ENCODE measurements at regions not wholly inside any gene's neighbourhood (a gene's known extent, or its start where the extent isn't known, plus 50 kb on each side); places are given as distances from the start of the nearest gene placed in this dataset.
"Not testable (repeated sequence)": the region's sequence is repeated elsewhere in the genome, so short reads cannot be mapped to it uniquely, and the experiment has no call there.

DNA sequence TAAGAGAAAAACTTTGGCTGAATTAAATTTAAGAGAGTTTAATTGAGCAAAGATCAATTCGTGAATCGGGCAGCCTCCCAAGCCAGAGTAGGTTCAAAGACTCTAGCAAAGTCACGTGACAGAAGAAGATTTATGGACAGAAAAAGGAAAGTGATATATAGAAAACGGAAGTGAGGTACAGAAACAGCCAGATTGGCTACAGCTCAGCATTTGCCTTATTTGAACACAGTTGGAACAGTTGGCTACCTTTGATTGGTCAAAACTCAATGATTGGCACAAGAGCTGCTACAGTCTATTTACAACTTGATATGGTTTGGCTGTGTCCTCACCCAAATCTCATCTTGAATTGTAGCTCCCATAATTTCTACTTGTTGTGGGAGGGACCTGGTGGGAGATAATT is 102.6 kb downstream of the PLG start:
- Histone ChIP-seq H3K4me1 (ENCODE audit: control insufficient read depth, insufficient read depth, low read length) (no peaks in the 10 kb centered on the region), H3K9ac (ENCODE audit: low read length) (no peak overlapping the region), H3K9me3 (ENCODE audit: control insufficient read depth, low read length) (no peaks in the 10 kb centered on the region), H3K27me3 (ENCODE audit: control insufficient read depth, insufficient read depth, low read length) (no peaks in the 10 kb centered on the region), H3K36me3 (ENCODE audit: control insufficient read depth, insufficient read depth, low read length) (no peaks in the 10 kb centered on the region), H3K4me3 (ENCODE audit: low read length) (no peak overlapping the region)

GRCh38 chr6:160808263-160808662 is 106.2 kb downstream of the PLG start:
- Histone ChIP-seq H3K27me3 (ENCODE audit: control insufficient read depth, insufficient read depth, low read length) (no peaks in the 10 kb centered on the region), H3K4me3 (ENCODE audit: low read length) (no peak overlapping the region), H3K4me1 (ENCODE audit: control insufficient read depth, insufficient read depth, low read length) (no peaks in the 10 kb centered on the region), H3K36me3 (ENCODE audit: control insufficient read depth, insufficient read depth, low read length) (no peaks in the 10 kb centered on the region), H3K9me3 (ENCODE audit: control insufficient read depth, low read length) (no peaks in the 10 kb centered on the region), H3K9ac (ENCODE audit: low read length) (no peak overlapping the region)

GRCh38 chr6:160810238-160810637 is 108.2 kb downstream of the PLG start:
- no peaks in the 10 kb centered on the region for H3K9me3 ChIP-seq (ENCODE audit: control insufficient read depth, low read length)
- H3K36me3 ChIP-seq (ENCODE audit: control insufficient read depth, insufficient read depth, low read length) = no peaks in the 10 kb centered on the region
- H3K4me3 ChIP-seq (ENCODE audit: low read length) = no peak overlapping the region
- no peaks in the 10 kb centered on the region for H3K27me3 ChIP-seq (ENCODE audit: control insufficient read depth, insufficient read depth, low read length)
- no peak overlapping the region for H3K9ac ChIP-seq (ENCODE audit: low read length)
- no peaks in the 10 kb centered on the region for H3K4me1 ChIP-seq (ENCODE audit: control insufficient read depth, insufficient read depth, low read length)

DNA sequence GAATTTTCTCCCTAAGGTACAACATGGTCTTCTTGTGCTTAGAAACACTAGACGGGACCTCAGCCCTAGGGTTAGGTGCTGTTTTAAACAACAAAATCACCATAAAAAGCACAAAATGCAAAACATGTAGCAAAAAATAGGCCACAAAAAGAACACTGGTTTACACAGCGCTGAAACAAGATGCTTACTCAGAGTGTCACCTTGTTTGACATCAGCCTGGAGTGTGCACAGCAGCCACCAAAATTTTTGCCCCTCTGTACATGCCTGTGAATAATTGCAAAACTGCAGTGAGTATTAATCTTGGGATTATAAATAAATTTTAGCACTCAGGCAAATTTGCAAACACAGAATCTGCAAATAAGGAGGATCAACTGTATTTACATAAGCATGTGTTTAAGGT is 110.1 kb downstream of the PLG start:
- no peaks in the 10 kb centered on the region for H3K4me1 ChIP-seq (ENCODE audit: control insufficient read depth, insufficient read depth, low read length)
- H3K9me3 ChIP-seq (ENCODE audit: control insufficient read depth, low read length) = no peaks in the 10 kb centered on the region
- no peak overlapping the region for H3K9ac ChIP-seq (ENCODE audit: low read length)
- H3K4me3 ChIP-seq (ENCODE audit: low read length) = no peak overlapping the region
- H3K27me3 ChIP-seq (ENCODE audit: control insufficient read depth, insufficient read depth, low read length) = no peaks in the 10 kb centered on the region
- H3K36me3 ChIP-seq (ENCODE audit: control insufficient read depth, insufficient read depth, low read length) = no peaks in the 10 kb centered on the region

DNA sequence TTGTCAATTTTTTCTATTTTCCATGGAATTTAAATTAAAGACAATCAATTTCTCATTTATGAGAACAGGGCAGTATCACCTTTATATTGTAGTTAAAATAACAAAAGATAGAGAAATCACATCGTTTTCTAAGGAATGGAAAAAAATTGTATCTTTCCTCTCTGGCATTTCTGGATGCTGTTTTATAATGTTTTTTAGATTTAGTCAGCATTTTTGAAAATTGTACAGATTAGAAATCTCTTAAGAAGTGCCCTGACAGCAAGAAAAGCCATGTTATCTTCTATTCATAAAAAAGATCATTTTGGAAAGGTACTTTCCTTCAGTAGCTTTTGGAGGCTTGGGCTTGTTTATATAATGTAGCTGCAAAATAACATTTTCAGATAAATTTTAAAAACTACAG is 116.9 kb downstream of the PLG start:
- no peaks in the 10 kb centered on the region for H3K4me1 ChIP-seq (ENCODE audit: control insufficient read depth, insufficient read depth, low read length)
- no peaks in the 10 kb centered on the region for H3K9me3 ChIP-seq (ENCODE audit: control insufficient read depth, low read length)
- H3K36me3 ChIP-seq (ENCODE audit: control insufficient read depth, insufficient read depth, low read length) = no peaks in the 10 kb centered on the region
- H3K27me3 ChIP-seq (ENCODE audit: control insufficient read depth, insufficient read depth, low read length) = no peaks in the 10 kb centered on the region
- no peak overlapping the region for H3K9ac ChIP-seq (ENCODE audit: low read length)
- H3K4me3 ChIP-seq (ENCODE audit: low read length) = no peak overlapping the region

- not testable (repeated sequence) for H3K36me3 ChIP-seq (ENCODE audit: control insufficient read depth, insufficient read depth, low read length); H3K4me3 ChIP-seq (ENCODE audit: low read length); H3K4me1 ChIP-seq (ENCODE audit: control insufficient read depth, insufficient read depth, low read length); H3K9me3 ChIP-seq (ENCODE audit: control insufficient read depth, low read length); H3K9ac ChIP-seq (ENCODE audit: low read length); H3K27me3 ChIP-seq (ENCODE audit: control insufficient read depth, insufficient read depth, low read length)
These were observed 118.6 kb downstream of the PLG start for GRCh38 chr6:160820661-160821060.

DNA sequence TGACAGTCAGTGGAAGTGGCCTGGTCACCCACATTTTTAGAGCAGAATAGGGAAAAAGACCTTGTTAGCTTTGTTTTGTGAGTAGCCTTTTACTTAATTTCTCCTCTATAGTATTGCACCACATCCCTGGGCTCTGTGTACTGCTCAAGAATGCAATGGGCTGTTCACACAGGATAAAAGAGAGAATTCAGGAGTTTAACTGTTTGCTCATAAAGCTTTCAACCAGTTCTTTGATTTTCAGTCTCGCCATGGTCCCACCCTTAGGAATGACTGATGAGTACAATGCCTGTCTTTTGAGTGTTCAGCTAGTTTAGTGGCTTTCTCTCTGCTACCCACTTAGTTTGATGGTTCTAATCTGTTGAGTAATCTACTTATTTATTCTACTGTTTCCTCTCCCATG is 129.7 kb downstream of the PLG start:
- Histone ChIP-seq H3K4me1 (ENCODE audit: control insufficient read depth, insufficient read depth, low read length) (no peaks in the 10 kb centered on the region), H3K4me3 (ENCODE audit: low read length) (no peak overlapping the region), H3K9ac (ENCODE audit: low read length) (no peak overlapping the region)

GRCh38 chr6:160832422-160832821 is 130.4 kb downstream of the PLG start:
- Histone ChIP-seq H3K9ac (ENCODE audit: low read length) (no peak overlapping the region), H3K9me3 (ENCODE audit: control insufficient read depth, low read length) (no peaks in the 10 kb centered on the region), H3K4me3 (ENCODE audit: low read length) (no peak overlapping the region), H3K27me3 (ENCODE audit: control insufficient read depth, insufficient read depth, low read length) (no peaks in the 10 kb centered on the region), H3K4me1 (ENCODE audit: control insufficient read depth, insufficient read depth, low read length) (no peaks in the 10 kb centered on the region), H3K36me3 (ENCODE audit: control insufficient read depth, insufficient read depth, low read length) (no peaks in the 10 kb centered on the region)

More for the DNA sequence above, 129.7 kb downstream of the PLG start:
- Histone ChIP-seq H3K27me3 (ENCODE audit: control insufficient read depth, insufficient read depth, low read length) (no peaks in the 10 kb centered on the region), H3K36me3 (ENCODE audit: control insufficient read depth, insufficient read depth, low read length) (no peaks in the 10 kb centered on the region), H3K9me3 (ENCODE audit: control insufficient read depth, low read length) (no peaks in the 10 kb centered on the region)

GRCh38 chr6:160837146-160837545 is 135.1 kb downstream of the PLG start:
- Histone ChIP-seq H3K4me3 (ENCODE audit: low read length) (no peak overlapping the region), H3K36me3 (ENCODE audit: control insufficient read depth, insufficient read depth, low read length) (no peaks in the 10 kb centered on the region), H3K9ac (ENCODE audit: low read length) (no peak overlapping the region), H3K27me3 (ENCODE audit: control insufficient read depth, insufficient read depth, low read length) (no peaks in the 10 kb centered on the region), H3K9me3 (ENCODE audit: control insufficient read depth, low read length) (no peaks in the 10 kb centered on the region), H3K4me1 (ENCODE audit: control insufficient read depth, insufficient read depth, low read length) (no peaks in the 10 kb centered on the region)

- no peak overlapping the region for H3K4me3 ChIP-seq (ENCODE audit: low read length)
- H3K9ac ChIP-seq (ENCODE audit: low read length) = no peak overlapping the region
- no peaks in the 10 kb centered on the region for H3K9me3 ChIP-seq (ENCODE audit: control insufficient read depth, low read length)
- no peaks in the 10 kb centered on the region for H3K4me1 ChIP-seq (ENCODE audit: control insufficient read depth, insufficient read depth, low read length)
- H3K27me3 ChIP-seq (ENCODE audit: control insufficient read depth, insufficient read depth, low read length) = no peaks in the 10 kb centered on the region
- H3K36me3 ChIP-seq (ENCODE audit: control insufficient read depth, insufficient read depth, low read length) = no peaks in the 10 kb centered on the region
These were observed 140.5 kb upstream of the MAP3K4 start for GRCh38 chr6:160851031-160851430.

GRCh38 chr6:160853946-160854345 is 137.6 kb upstream of the MAP3K4 start:
- no peaks in the 10 kb centered on the region for H3K36me3 ChIP-seq (ENCODE audit: control insufficient read depth, insufficient read depth, low read length)
- no peaks in the 10 kb centered on the region for H3K27me3 ChIP-seq (ENCODE audit: control insufficient read depth, insufficient read depth, low read length)
- H3K4me3 ChIP-seq (ENCODE audit: low read length) = no peak overlapping the region
- H3K9ac ChIP-seq (ENCODE audit: low read length) = no peak overlapping the region
- no peaks in the 10 kb centered on the region for H3K9me3 ChIP-seq (ENCODE audit: control insufficient read depth, low read length)
- no peaks in the 10 kb centered on the region for H3K4me1 ChIP-seq (ENCODE audit: control insufficient read depth, insufficient read depth, low read length)

DNA sequence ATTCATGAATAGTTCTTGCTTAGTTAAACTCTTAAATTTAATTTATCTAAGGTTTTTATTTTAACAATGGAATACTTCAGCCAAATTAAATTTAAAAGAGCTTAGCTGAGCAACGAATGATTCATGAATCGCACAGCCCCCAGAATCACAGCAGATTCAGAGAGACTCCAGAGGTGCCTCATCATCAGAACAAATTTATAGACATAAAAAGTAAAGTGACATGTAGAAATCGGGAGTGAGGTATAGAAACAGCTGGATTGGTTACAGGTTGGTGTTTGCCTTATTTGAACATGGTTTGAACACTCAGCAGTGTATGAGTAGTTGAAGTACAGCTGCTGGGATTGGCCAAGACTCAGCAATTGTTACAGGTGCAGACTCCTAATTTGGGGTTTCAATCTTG is 132.7 kb upstream of the MAP3K4 start:
- Histone ChIP-seq H3K9me3 (ENCODE audit: control insufficient read depth, low read length) (no peaks in the 10 kb centered on the region), H3K4me3 (ENCODE audit: low read length) (no peak overlapping the region), H3K4me1 (ENCODE audit: control insufficient read depth, insufficient read depth, low read length) (no peaks in the 10 kb centered on the region), H3K36me3 (ENCODE audit: control insufficient read depth, insufficient read depth, low read length) (no peaks in the 10 kb centered on the region), H3K27me3 (ENCODE audit: control insufficient read depth, insufficient read depth, low read length) (no peaks in the 10 kb centered on the region), H3K9ac (ENCODE audit: low read length) (no peak overlapping the region)

GRCh38 chr6:160859822-160860221 is 131.7 kb upstream of the MAP3K4 start:
- no peak overlapping the region for H3K4me3 ChIP-seq (ENCODE audit: low read length)
- H3K9me3 ChIP-seq (ENCODE audit: control insufficient read depth, low read length) = no peaks in the 10 kb centered on the region
- no peak overlapping the region for H3K9ac ChIP-seq (ENCODE audit: low read length)
- H3K4me1 ChIP-seq (ENCODE audit: control insufficient read depth, insufficient read depth, low read length) = no peaks in the 10 kb centered on the region
- H3K36me3 ChIP-seq (ENCODE audit: control insufficient read depth, insufficient read depth, low read length) = no peaks in the 10 kb centered on the region
- no peaks in the 10 kb centered on the region for H3K27me3 ChIP-seq (ENCODE audit: control insufficient read depth, insufficient read depth, low read length)

Data from mucosa of stomach (tissue), 1 donor.